NCI-H226 (cell line): ENCODE measurements at regions not wholly inside any gene's neighbourhood (a gene's known extent, or its start where the extent isn't known, plus 50 kb on each side); places are given as distances from the start of the nearest gene placed in this dataset.
A peak's percentile ranks its signal among the peaks of the same experiment; 100 is the strongest.
"Not testable (repeated sequence)": the region's sequence is repeated elsewhere in the genome, so short reads cannot be mapped to it uniquely, and the experiment has no call there.

Experiments used
- DNase-seq: peaks from one replicate; pipeline ENCODE4 v3.0.0-alpha.2; 2015

GRCh38 chr2:195270466-195271039 is 386.5 kb upstream of the SLC39A10 start:
- no peak for DNase-seq

GRCh38 chr2:195269220-195269619 is 387.8 kb upstream of the SLC39A10 start:
- DNase-seq = no peak

GRCh38 chr2:195257979-195258378 is 399.0 kb upstream of the SLC39A10 start:
- no peak for DNase-seq

- no peak for DNase-seq
Measured at GRCh38 chr2:195252018-195252417, 405.0 kb upstream of the SLC39A10 start.

- peak; percentile 23 for DNase-seq
Measured at GRCh38 chr2:195251214-195251613, 405.8 kb upstream of the SLC39A10 start.

GRCh38 chr2:195238826-195239225 is 418.2 kb upstream of the SLC39A10 start:
- no peak for DNase-seq

GRCh38 chr2:195238379-195238778 is 418.6 kb upstream of the SLC39A10 start:
- DNase-seq = no peak

GRCh38 chr2:195228547-195228946 is 428.5 kb upstream of the SLC39A10 start:
- not testable (repeated sequence) for DNase-seq

- DNase-seq = no peak
Measured at GRCh38 chr2:195214072-195214471, 443.0 kb upstream of the SLC39A10 start.

GRCh38 chr2:195212586-195212985 is 444.4 kb upstream of the SLC39A10 start:
- DNase-seq = no peak

- peak; percentile 52 for DNase-seq
Measured at GRCh38 chr2:195202163-195202845, 454.7 kb upstream of the SLC39A10 start.

- DNase-seq = no peak
Measured at GRCh38 chr2:195199864-195200263, 457.2 kb upstream of the SLC39A10 start.

- no peak for DNase-seq
Measured at GRCh38 chr2:195181059-195181705, 475.8 kb upstream of the SLC39A10 start.

GRCh38 chr2:195168369-195168768 is 488.7 kb upstream of the SLC39A10 start:
- no peak for DNase-seq

- DNase-seq = no peak
Measured at GRCh38 chr2:195164930-195165329, 492.1 kb upstream of the SLC39A10 start.

GRCh38 chr2:195162918-195163317 is 494.1 kb upstream of the SLC39A10 start:
- DNase-seq = no peak

- no peak for DNase-seq
Measured at GRCh38 chr2:195162194-195162593, 494.8 kb upstream of the SLC39A10 start.

- DNase-seq = no peak
Measured at GRCh38 chr2:195160963-195161362, 496.1 kb upstream of the SLC39A10 start.

GRCh38 chr2:195151711-195152110 is 505.3 kb upstream of the SLC39A10 start:
- DNase-seq = no peak

- no peak for DNase-seq
Measured at GRCh38 chr2:195150819-195151218, 506.2 kb upstream of the SLC39A10 start.

- no peak for DNase-seq
Measured at GRCh38 chr2:195148004-195148403, 509.0 kb upstream of the SLC39A10 start.

- no peak for DNase-seq
Measured at GRCh38 chr2:195146761-195147541, 510.1 kb upstream of the SLC39A10 start.

GRCh38 chr2:195138435-195138834 is 518.6 kb upstream of the SLC39A10 start:
- no peak for DNase-seq

GRCh38 chr2:195125889-195126288 is 531.1 kb upstream of the SLC39A10 start:
- DNase-seq = not testable (repeated sequence)
